ENCODE measurements at regions not wholly inside any gene's neighbourhood (a gene's known extent, or its start where the extent isn't known, plus 50 kb on each side); places are given as distances from the start of the nearest gene placed in this dataset.

DNA sequence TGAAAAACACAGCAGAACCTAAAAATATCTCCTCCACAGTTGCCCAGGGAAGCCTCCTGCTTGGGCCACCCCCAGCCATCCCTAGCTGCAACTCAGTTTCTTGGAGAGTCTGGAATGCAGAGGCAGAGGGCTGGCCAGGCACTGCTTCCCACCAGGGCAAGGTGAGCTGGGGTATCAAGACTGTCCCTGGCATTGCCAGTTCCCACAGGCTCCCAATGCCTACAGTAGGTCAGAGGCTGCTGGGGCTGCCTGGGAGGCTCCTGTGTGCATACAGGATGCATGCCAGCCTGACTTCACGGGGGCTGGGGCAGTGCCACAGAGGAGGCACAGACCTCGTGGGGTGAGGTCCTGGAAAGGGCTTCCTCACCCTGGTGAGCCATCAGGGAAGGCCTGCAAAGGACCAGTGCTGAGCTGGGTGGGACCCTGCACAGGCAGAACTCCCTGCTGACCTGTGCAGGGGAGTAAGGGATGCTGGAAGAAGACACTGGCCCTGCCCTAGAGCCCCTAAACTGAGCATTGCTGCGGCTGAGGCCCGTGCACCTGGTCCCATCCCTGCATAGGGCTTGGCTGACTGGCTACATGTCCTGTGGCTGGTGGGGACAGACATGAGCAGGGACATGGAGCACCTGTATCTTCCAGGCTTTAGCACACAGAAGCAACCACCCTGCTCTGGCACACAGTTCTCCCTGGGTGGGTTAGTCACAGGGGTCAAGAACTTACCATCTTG is 121.9 kb upstream of the RET start (continued):
- TF ChIP-seq ZNF462 (CRISPR knock-in tag; IDR thresholded peaks at IDR 0.05): no peak
- TF ChIP-seq ZNF331 (CRISPR knock-in tag; IDR thresholded peaks at IDR 0.05; ENCODE audit: low read depth): no peak
- no peak for TF ChIP-seq CREB1 (CRISPR knock-in tag; IDR thresholded peaks at IDR 0.05; ENCODE audit: low read depth)
- no peak for TF ChIP-seq STAT1 (IDR thresholded peaks at IDR 0.05; ENCODE audit: unreplicated experiment)
- no peak for TF ChIP-seq ZNF114 (CRISPR knock-in tag; IDR thresholded peaks at IDR 0.05)
- no peak for TF ChIP-seq POLR2AphosphoS5 (IDR thresholded peaks at IDR 0.05; ENCODE audit: low read depth)
- no peak for TF ChIP-seq JUNB (IDR thresholded peaks at IDR 0.05; ENCODE audit: unreplicated experiment)
- TF ChIP-seq, protein P1, sequence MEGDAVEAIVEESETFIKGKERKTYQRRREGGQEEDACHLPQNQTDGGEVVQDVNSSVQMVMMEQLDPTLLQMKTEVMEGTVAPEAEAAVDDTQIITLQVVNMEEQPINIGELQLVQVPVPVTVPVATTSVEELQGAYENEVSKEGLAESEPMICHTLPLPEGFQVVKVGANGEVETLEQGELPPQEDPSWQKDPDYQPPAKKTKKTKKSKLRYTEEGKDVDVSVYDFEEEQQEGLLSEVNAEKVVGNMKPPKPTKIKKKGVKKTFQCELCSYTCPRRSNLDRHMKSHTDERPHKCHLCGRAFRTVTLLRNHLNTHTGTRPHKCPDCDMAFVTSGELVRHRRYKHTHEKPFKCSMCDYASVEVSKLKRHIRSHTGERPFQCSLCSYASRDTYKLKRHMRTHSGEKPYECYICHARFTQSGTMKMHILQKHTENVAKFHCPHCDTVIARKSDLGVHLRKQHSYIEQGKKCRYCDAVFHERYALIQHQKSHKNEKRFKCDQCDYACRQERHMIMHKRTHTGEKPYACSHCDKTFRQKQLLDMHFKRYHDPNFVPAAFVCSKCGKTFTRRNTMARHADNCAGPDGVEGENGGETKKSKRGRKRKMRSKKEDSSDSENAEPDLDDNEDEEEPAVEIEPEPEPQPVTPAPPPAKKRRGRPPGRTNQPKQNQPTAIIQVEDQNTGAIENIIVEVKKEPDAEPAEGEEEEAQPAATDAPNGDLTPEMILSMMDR (conservative IDR thresholded peaks at IDR 0.05; ENCODE audit: low read depth in 2 of 2): no peak
- TF ChIP-seq EZH2 (IDR thresholded peaks at IDR 0.05; ENCODE audit: low read depth, unreplicated experiment): no peak
- TF ChIP-seq, protein P2, sequence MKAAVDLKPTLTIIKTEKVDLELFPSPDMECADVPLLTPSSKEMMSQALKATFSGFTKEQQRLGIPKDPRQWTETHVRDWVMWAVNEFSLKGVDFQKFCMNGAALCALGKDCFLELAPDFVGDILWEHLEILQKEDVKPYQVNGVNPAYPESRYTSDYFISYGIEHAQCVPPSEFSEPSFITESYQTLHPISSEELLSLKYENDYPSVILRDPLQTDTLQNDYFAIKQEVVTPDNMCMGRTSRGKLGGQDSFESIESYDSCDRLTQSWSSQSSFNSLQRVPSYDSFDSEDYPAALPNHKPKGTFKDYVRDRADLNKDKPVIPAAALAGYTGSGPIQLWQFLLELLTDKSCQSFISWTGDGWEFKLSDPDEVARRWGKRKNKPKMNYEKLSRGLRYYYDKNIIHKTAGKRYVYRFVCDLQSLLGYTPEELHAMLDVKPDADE (IDR thresholded peaks at IDR 0.05): no peak
- no peak for TF ChIP-seq NANOG (IDR thresholded peaks at IDR 0.05; ENCODE audit: borderline replicate concordance)
